LNCaP clone FGC (cell line): ENCODE measurements at regions not wholly inside any gene's neighbourhood (a gene's known extent, or its start where the extent isn't known, plus 50 kb on each side); places are given as distances from the start of the nearest gene placed in this dataset.

Source experiments
- DNase-seq: peaks from one replicate; pipeline ENCODE4 v3.0.0-alpha.2; 2011; ENCODE audit warnings: low read depth
- H3K4me3 ChIP-seq: 2 replicates; pipeline ENCODE4 v1.5.1; 2011; ENCODE audit warnings: mild to moderate bottlenecking, low read depth, low read length, control low read depth
- TF ChIP-seq, protein P1 (sequence below): IDR thresholded peaks from 2 replicates; pipeline ENCODE4 v1.5.1; 2012; ENCODE audit warnings: mild to moderate bottlenecking; ENCODE audit not compliant: control insufficient read depth, insufficient read depth; ENCODE audit errors: extremely low read depth

DNA sequence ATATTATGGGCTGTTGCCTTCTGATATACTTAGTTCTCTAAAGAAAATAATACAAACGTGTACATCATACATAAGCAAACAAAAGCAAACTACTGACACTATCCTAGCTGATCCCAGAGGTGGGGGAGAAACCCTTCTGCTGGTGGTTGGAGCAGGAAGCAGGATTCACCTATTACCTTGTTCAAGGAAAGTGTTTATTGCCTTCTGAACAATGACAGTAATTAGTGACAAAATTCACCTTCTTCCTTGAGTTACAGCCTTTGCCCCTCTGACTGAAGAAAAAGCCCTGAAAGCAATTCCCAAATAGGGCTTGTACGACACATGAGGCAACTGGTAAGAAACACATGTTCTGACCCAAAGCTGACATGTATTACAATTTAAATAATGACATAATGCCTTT is 118.8 kb upstream of the AKR1E2 start:
- DNase-seq = no peak
- no peak overlapping the region for H3K4me3 ChIP-seq
- TF ChIP-seq, protein P1, sequence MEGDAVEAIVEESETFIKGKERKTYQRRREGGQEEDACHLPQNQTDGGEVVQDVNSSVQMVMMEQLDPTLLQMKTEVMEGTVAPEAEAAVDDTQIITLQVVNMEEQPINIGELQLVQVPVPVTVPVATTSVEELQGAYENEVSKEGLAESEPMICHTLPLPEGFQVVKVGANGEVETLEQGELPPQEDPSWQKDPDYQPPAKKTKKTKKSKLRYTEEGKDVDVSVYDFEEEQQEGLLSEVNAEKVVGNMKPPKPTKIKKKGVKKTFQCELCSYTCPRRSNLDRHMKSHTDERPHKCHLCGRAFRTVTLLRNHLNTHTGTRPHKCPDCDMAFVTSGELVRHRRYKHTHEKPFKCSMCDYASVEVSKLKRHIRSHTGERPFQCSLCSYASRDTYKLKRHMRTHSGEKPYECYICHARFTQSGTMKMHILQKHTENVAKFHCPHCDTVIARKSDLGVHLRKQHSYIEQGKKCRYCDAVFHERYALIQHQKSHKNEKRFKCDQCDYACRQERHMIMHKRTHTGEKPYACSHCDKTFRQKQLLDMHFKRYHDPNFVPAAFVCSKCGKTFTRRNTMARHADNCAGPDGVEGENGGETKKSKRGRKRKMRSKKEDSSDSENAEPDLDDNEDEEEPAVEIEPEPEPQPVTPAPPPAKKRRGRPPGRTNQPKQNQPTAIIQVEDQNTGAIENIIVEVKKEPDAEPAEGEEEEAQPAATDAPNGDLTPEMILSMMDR = no peak

DNA sequence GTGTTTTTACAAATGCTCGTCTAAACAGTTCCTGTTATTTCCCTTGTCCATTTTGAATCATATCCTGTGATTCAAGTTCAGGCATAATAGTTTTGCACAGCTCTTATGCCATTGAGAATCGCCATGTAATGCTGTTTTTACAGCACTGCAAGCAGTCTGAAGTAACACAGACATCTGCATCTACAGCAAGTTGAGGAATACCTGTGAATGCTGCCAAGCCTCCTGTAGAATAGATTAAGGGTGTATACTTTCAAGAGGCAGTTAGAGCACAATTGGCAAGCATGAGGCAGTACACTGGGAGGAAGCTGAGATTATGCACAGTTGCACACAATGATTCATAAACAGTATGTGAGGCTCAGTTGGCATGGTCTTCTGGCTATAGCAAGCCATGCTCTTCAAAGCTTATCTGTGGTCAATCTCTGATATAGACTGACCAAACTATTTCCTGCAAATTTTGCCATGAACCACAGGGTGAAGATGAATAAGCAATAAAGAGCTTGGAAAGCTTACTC is 121.9 kb upstream of the AKR1E2 start:
- no peak overlapping the region for H3K4me3 ChIP-seq
- peak; percentile 33 for DNase-seq
- TF ChIP-seq, protein P1 = no peak

DNA sequence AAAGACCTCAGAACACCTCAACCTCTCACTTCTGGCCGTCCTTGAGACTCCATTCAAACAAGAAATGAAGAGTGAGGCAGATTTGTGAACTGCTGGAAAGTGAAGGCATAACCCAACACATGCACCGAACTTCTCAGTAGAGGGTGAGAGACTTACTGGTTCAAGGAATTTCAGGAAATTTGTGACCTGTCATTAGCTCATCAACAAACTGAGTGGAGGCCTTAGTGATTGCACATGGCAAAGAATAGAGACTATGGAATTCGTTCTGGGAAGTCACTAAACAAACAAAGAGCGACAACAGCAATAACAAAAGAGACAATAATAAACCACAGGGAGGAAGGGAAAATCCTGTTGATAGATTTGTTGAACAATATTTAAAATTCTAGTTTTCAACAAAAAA is 125.0 kb upstream of the AKR1E2 start:
- no peak overlapping the region for H3K4me3 ChIP-seq
- TF ChIP-seq, protein P1 = no peak
- DNase-seq = no peak

DNA sequence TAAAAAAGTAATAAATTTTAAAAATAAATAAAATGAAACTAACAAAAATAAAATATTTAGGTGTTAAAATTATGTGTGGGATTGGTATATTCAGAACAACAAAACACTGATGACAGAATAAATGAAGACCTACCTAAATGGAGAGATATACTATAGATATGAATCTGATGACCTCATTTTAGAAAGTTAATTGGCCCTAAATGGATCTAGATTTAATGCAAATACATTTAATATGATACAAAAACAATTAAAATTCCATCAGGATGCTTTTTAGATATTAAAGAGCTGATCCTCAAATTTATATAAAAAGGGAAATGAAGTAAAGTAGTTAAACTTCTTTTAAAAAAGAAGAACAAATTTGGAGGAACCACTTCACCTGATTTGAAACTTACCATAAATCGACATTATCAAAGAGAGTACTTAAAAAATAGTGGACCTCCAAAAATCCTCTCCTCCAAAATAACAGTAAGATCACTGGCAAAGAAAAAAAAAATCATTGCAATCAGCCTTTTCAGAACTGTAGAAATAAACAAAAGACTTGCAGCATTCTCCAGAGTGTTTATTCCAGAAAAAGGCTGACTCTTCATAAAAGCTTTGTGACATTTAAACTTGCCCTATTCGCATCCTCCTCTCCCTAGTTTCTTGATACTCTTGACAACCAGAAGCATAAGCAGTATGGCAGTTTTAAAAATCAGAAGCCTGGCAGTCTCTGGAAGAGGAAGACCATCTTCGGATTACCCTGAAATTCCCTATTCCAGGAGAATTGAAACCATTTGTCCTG is 125.9 kb upstream of the AKR1E2 start:
- TF ChIP-seq, protein P1 = no peak
- no peak overlapping the region for H3K4me3 ChIP-seq
- no peak for DNase-seq

DNA sequence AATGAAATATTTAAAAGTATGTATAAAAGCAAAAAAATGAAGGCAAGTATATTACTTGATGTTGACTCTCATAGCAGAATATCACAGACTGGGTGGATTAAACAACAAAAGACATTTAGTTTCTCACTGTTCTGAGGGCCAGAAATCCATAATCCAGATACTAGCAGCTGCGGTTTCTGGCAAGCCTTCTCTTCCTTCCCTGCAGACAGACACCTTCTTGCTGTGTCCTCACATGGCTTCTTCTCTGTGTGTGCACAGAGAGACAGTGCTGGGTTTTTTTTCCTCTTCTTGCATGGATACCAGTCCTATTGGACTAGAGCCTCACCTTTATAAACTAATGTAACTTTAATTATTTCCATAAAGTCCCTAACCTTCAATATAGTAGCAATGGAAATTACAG is 127.9 kb upstream of the AKR1E2 start:
- TF ChIP-seq, protein P1 = no peak
- peak; percentile 31 for DNase-seq
- H3K4me3 ChIP-seq = no peak overlapping the region

DNA sequence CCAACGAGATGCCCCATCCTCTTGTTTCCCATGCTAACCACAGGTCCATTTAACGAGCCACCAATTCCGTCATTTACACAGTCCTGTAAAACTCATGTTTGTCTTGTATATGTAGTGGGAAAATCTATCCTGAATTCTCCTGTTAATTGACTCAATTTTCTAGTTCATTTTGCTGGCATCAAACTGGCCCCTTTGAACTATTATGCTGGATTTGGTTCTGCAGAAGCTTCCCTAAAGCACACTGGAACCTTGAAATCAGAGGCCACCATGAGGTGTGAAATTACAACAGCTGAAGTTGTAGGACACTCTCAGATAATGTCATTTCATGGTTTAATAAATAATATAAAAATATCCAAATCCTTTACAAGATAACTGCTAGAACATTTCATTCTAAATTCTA is 129.8 kb upstream of the AKR1E2 start:
- TF ChIP-seq, protein P1 = no peak
- no peak overlapping the region for H3K4me3 ChIP-seq
- no peak for DNase-seq

DNA sequence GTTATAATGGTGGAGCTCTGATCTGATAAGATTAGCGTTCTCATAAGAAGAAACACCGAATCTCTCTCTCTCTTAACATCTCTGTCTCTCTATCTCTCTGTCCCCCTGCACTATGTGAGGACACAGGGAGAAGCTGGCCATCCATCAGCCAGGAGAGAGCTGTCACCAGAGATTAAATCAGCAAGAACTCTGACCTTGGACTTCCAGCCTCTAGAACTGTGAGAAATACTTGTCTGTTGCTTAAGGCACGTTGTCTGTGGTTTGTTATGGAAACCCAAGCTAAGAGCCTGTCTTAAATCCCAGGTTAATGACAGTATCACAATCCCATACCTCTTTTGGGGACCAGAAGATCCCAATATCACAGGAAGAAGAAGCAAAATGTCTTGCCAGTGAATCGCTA is 132.0 kb upstream of the AKR1E2 start:
- DNase-seq = no peak
- TF ChIP-seq, protein P1 = no peak
- no peak overlapping the region for H3K4me3 ChIP-seq
